NT2/D1 (cell line): ENCODE measurements at regions not wholly inside any gene's neighbourhood (a gene's known extent, or its start where the extent isn't known, plus 50 kb on each side); places are given as distances from the start of the nearest gene placed in this dataset.
"Not testable (repeated sequence)": the region's sequence is repeated elsewhere in the genome, so short reads cannot be mapped to it uniquely, and the experiment has no call there.

Experiments
- DNase-seq: peaks from one replicate; pipeline ENCODE4 v3.0.0-alpha.2; 2011; ENCODE audit warnings: low read depth, low spot score
- H3K27me3 ChIP-seq: 2 replicates; pipeline ENCODE4 v1.6.0; 2011; ENCODE audit warnings: mild to moderate bottlenecking; ENCODE audit not compliant: insufficient read length, insufficient read depth
- H3K36me3 ChIP-seq: 2 replicates; pipeline ENCODE4 v1.6.1; 2011; ENCODE audit warnings: mild to moderate bottlenecking, low read length, mixed read lengths; ENCODE audit not compliant: insufficient read depth, insufficient read length
- H3K4me1 ChIP-seq: 2 replicates; pipeline ENCODE4 v1.5.1; 2011; ENCODE audit not compliant: insufficient read depth, insufficient read length
- H3K4me3 ChIP-seq: 2 replicates; pipeline ENCODE4 v1.5.1; 2011; ENCODE audit warnings: low read depth; ENCODE audit not compliant: insufficient read length
- H3K9ac ChIP-seq: 2 replicates; pipeline ENCODE4 v1.6.0; 2011; ENCODE audit warnings: low read depth; ENCODE audit not compliant: insufficient read length
- H3K9me3 ChIP-seq: 2 replicates; pipeline ENCODE4 v1.5.1; 2011; ENCODE audit warnings: mild to moderate bottlenecking, low read length; ENCODE audit not compliant: insufficient read depth
- SUZ12 ChIP-seq: IDR thresholded peaks from 2 replicates; pipeline ENCODE4 v1.6.1; 2011; ENCODE audit not compliant: insufficient read length, insufficient read depth; ENCODE audit errors: extremely low read depth
- YY1 ChIP-seq: IDR thresholded peaks from 2 replicates; pipeline ENCODE4 v1.6.1; 2011; ENCODE audit not compliant: insufficient read length, insufficient read depth
- ZNF274 ChIP-seq: IDR thresholded peaks from 2 replicates; pipeline ENCODE4 v1.6.1; 2011; ENCODE audit warnings: mild to moderate bottlenecking, low read depth, low read length

DNA sequence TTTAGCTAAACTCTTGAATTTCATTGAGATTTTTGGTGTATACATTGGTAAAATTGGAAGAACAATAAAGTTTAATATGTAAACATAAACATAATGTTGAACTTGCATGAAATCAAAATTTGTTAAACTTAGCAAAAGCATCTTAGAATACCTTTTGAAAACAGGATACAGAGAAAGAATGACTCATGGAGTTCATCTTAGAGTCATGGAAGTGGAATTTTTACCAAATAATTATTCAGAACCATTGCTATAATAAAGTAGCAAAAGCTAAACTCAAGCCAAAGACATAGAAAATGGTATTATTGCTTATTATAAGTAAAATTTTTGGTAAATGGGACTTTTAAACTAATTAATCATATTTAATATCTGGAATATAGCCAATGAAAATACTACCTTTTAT lies 841.6 kb upstream of the SLC39A10 start:
- no peak overlapping the region for H3K9ac ChIP-seq
- TF ChIP-seq ZNF274 (no peak), SUZ12 (no peak), YY1 (no peak)
- H3K4me1 ChIP-seq = no peaks in the 10 kb centered on the region
- H3K27me3 ChIP-seq = no peaks in the 10 kb centered on the region
- DNase-seq = no peak
- H3K9me3 ChIP-seq = no peaks in the 10 kb centered on the region
- H3K36me3 ChIP-seq = no peaks in the 10 kb centered on the region
- H3K4me3 ChIP-seq = no peak overlapping the region

DNA sequence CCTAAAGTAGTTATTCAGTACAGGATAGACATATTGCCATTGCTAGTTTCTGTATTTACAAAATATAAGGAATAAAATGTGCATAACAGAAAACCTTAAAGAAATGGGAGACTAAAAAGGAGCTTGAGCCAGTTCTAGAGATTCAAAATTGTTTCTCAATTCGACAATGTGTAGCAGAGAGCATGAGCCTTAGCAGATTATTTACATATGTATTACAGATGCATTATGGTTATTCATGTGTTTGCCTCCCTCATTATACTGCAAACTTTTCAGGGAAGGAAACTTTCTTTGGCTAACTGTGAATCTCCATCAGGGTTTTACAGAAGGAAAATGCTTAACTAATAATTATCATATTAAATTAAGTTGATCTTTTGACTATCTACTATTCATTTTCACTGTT lies 854.4 kb upstream of the SLC39A10 start:
- H3K9ac ChIP-seq = no peak overlapping the region
- no peaks in the 10 kb centered on the region for H3K4me1 ChIP-seq
- DNase-seq = no peak
- H3K4me3 ChIP-seq = no peak overlapping the region
- H3K27me3 ChIP-seq = no peaks in the 10 kb centered on the region
- H3K36me3 ChIP-seq = no peaks in the 10 kb centered on the region
- TF ChIP-seq ZNF274 = no peak
- no peak for TF ChIP-seq YY1
- H3K9me3 ChIP-seq = no peaks in the 10 kb centered on the region; the same call in 1 of the 2 replicates

DNA sequence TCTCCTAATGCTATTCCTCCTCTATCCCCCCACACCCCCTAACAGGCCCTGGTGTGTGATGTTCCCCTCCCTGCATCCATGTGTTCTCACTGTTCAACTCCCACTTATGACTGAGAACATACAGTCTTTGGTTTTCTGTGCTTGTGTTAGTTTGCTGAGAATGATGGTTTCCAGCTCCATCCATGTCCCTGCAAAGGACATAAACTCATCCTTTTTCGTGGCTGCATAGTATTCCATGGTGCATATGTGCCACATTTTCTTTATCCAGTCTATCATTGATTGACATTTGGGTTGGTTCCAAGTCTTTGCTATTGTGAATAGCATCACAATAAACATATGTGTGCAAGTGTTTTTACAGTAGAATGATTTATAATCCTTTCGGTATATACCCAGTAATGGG lies 870.0 kb upstream of the SLC39A10 start:
- not testable (repeated sequence) for H3K9ac ChIP-seq, H3K4me3 ChIP-seq, H3K36me3 ChIP-seq, DNase-seq, H3K4me1 ChIP-seq, H3K27me3 ChIP-seq, H3K9me3 ChIP-seq

DNA sequence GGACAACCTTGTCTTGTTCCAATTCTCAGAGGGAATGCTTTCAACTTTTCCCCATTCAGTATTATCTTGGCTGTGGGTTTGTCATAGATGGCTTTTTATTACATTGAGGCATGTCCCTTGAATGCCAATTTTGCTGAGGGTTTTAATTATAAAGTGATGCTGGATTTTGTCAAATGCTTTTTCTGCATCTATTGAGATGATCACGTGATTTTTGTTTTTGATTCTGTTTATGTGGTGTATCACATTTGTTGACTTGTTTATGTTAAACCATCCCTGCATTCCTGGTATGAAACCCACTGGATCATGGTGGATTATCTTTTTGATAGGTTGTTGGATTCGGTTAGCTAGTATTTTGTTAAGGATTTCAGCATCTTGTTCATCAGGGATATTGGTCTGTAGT lies 885.6 kb upstream of the SLC39A10 start:
- H3K4me3 ChIP-seq, H3K9ac ChIP-seq, H3K27me3 ChIP-seq, H3K36me3 ChIP-seq, H3K9me3 ChIP-seq, H3K4me1 ChIP-seq, DNase-seq: not testable (repeated sequence)

DNA sequence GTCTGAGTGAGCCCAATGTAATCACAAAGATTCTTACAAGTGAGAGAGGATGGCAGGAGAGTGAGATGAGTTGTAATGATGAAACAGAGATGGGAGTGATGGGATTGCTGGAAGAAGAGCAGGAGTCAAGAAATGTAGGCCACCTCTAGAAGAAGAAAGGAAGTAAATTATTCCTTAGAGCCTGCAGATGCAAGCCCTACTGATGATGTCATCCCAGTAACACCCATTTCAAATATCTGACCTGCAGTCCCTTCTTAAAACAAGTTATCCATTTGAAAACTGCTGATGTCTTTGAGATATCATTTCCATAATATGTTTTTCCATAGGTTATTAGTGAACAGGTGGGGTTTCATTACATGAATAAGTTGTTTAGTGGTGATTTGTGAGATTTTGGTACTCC lies 888.0 kb upstream of the SLC39A10 start:
- H3K4me3 ChIP-seq = no peak overlapping the region
- no peak for TF ChIP-seq YY1
- no peak for TF ChIP-seq SUZ12
- no peak for TF ChIP-seq ZNF274
- H3K27me3 ChIP-seq = no peaks in the 10 kb centered on the region
- no peaks in the 10 kb centered on the region for H3K36me3 ChIP-seq
- no peaks in the 10 kb centered on the region for H3K9me3 ChIP-seq
- no peaks in the 10 kb centered on the region for H3K4me1 ChIP-seq
- no peak overlapping the region for H3K9ac ChIP-seq
- DNase-seq = no peak

DNA sequence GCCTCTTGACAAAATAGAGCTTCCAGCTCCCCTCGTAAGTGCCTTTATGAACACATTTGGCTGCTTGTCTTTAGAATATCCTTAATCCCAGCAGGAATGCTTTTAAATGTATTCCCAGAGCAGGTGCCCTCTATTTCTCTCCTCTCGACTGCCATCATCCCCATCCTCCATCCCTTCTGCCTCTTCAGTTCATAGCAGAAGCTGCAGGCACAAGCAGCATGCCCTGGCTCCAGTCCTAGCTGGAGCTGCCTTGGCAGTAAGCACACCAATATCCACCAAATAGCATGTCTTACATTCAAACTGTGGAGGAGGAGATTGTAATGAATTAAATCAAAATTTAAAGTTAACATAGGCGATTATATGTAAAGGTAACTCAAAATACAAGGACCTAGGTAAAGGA lies 891.3 kb upstream of the SLC39A10 start:
- DNase-seq = no peak
- no peak overlapping the region for H3K9ac ChIP-seq
- TF ChIP-seq YY1 (no peak), ZNF274 (no peak), SUZ12 (no peak)
- no peaks in the 10 kb centered on the region for H3K27me3 ChIP-seq
- H3K36me3 ChIP-seq = no peaks in the 10 kb centered on the region
- H3K9me3 ChIP-seq = no peaks in the 10 kb centered on the region
- no peak overlapping the region for H3K4me3 ChIP-seq
- no peaks in the 10 kb centered on the region for H3K4me1 ChIP-seq

DNA sequence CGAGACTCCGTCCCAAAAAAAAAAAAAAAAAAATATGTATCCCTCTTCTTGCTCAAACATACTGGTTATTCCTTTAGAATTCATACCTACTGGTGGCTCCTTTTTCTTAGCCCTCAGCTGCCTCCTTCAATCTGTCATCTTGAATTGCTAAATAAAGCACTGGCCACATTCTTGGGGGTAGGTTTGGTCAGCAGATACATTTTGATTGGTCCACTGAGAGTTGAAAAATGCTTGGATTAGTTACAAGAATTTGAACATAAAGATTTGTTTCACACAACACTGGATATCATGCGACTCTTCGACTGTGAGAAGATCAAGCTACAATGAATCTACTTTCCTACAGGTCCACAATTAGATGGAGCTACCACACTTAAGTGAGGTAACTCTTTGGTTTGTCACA lies 906.1 kb upstream of the SLC39A10 start:
- no peak overlapping the region for H3K4me3 ChIP-seq
- no peaks in the 10 kb centered on the region for H3K4me1 ChIP-seq
- no peaks in the 10 kb centered on the region for H3K36me3 ChIP-seq
- TF ChIP-seq YY1 (no peak), SUZ12 (no peak), ZNF274 (no peak)
- DNase-seq = no peak
- H3K9me3 ChIP-seq = no peaks in the 10 kb centered on the region
- no peak overlapping the region for H3K9ac ChIP-seq
- no peaks in the 10 kb centered on the region for H3K27me3 ChIP-seq

DNA sequence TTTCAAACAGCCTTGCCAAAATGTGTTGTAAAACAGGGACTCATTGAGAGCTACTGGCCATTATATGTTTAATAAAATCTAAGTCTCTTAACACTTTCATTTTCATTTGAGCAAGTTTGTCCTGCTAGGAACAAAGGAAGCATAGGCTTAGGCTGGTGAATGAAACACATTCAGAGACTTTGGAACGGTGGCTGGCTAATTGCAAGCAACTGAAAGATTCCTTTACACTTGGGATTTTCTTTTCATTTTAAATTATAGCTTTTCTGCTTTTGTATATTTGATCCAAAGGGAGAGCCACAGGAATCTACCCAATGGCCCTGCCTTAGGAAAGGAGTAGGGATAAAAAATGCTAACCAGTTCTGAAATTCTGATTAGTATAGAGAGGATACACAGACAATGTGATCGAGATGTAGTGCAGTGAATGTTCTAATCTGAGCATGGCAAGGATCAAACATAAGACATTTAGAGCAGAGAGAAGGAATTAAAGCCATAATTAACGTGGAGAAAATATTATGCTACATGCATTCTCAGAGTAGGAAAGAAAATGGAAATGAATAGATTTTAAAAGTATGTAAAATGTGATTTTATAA lies 911.4 kb upstream of the SLC39A10 start:
- no peaks in the 10 kb centered on the region for H3K27me3 ChIP-seq
- H3K9me3 ChIP-seq = no peaks in the 10 kb centered on the region
- H3K4me3 ChIP-seq = no peak overlapping the region
- no peaks in the 10 kb centered on the region for H3K36me3 ChIP-seq
- no peaks in the 10 kb centered on the region for H3K4me1 ChIP-seq
- TF ChIP-seq SUZ12 (no peak), ZNF274 (no peak), YY1 (no peak)
- DNase-seq = no peak
- H3K9ac ChIP-seq = no peak overlapping the region
